Epithelial cell of esophagus (primary cell): ENCODE measurements at regions not wholly inside any gene's neighbourhood (a gene's known extent, or its start where the extent isn't known, plus 50 kb on each side); places are given as distances from the start of the nearest gene placed in this dataset.

Source experiments
- DNase-seq: peaks from one replicate; pipeline ENCODE4 v3.0.0; 2010; ENCODE audit warnings: low read depth
- H3K4me3 ChIP-seq: 2 replicates; pipeline ENCODE4 v1.5.1; 2011; ENCODE audit warnings: mild to moderate bottlenecking, low read length, control low read depth
- TF ChIP-seq, protein P1 (sequence below): IDR thresholded peaks from 2 replicates; pipeline ENCODE4 v1.5.1; 2011; ENCODE audit warnings: low read depth, mild to moderate bottlenecking, low read length, control low read depth, inconsistent platforms; ENCODE audit not compliant: insufficient read depth; ENCODE audit errors: missing control alignments

GRCh38 chr10:9656996-9657395, 1360.7 kb upstream of the CELF2 start:
- no peak for DNase-seq
- TF ChIP-seq, protein P1, sequence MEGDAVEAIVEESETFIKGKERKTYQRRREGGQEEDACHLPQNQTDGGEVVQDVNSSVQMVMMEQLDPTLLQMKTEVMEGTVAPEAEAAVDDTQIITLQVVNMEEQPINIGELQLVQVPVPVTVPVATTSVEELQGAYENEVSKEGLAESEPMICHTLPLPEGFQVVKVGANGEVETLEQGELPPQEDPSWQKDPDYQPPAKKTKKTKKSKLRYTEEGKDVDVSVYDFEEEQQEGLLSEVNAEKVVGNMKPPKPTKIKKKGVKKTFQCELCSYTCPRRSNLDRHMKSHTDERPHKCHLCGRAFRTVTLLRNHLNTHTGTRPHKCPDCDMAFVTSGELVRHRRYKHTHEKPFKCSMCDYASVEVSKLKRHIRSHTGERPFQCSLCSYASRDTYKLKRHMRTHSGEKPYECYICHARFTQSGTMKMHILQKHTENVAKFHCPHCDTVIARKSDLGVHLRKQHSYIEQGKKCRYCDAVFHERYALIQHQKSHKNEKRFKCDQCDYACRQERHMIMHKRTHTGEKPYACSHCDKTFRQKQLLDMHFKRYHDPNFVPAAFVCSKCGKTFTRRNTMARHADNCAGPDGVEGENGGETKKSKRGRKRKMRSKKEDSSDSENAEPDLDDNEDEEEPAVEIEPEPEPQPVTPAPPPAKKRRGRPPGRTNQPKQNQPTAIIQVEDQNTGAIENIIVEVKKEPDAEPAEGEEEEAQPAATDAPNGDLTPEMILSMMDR, result no peak
- no peak overlapping the region for H3K4me3 ChIP-seq

GRCh38 chr10:9657530-9657929, 1360.1 kb upstream of the CELF2 start:
- DNase-seq, result no peak
- TF ChIP-seq, protein P1, result no peak
- no peak overlapping the region for H3K4me3 ChIP-seq

DNA sequence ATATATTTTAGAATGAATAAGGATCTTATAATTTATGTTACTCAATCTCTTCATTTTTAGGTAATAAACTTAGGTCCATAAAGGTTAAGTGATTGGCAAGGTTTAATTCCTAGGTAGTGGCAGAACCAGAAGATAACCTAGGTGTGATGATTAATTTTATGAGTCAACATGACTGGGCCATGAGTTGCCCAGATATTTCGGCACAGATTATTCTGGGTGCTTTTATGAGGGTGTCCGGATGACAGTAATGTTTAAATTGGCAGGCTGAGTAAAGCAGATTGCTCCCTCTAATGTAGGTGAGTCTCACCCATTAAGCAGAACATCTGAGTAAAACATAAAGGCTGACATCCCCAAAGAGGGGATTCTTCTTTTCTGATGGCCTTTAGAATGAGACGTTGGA, 1349.3 kb upstream of the CELF2 start:
- peak; percentile 29 for DNase-seq
- H3K4me3 ChIP-seq, result no peak overlapping the region
- TF ChIP-seq, protein P1, result no peak

DNA sequence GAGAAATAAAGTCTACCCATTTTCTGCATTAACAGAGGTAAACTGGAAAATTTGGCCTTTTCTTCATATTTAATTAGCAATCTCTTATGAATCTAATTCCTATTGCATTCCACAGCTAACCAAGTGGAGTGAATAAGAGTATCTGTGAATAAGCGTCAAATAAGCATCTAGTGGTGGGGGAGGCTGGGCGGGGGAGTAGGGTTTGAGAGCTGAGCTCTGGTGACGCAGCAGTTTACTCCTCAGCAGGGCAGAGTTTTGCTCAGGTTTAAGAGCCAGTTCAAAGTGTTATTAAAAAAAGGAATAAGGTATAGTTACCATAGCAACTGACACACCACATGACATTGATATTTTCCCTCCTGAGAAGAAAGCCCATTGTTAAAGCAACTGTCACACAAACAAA, 1346.8 kb upstream of the CELF2 start:
- no peak overlapping the region for H3K4me3 ChIP-seq
- TF ChIP-seq, protein P1, result no peak
- no peak for DNase-seq

DNA sequence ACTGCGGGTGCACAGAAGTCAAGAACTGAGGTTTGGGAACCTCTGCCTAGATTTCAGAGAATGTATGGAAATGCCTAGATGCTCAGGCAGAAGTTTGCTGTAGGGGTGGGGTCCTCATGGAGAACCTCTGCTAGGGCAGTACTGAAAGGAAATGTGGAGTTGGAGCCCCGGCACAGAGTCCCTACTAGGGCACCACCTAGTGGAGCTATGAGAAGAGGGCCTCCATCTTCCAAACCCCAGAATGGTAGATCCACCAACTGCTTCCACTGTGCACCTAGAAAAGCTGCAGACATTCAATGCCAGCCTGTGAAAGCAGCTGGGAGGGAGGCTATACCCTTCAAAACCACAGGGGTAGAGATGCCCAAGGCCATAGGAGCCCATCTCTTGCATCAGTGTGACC, 1336.0 kb upstream of the CELF2 start:
- TF ChIP-seq, protein P1, result no peak
- DNase-seq, result no peak
- no peak overlapping the region for H3K4me3 ChIP-seq

GRCh38 chr10:9682802-9683201, 1334.9 kb upstream of the CELF2 start:
- TF ChIP-seq, protein P1, result no peak
- H3K4me3 ChIP-seq, result no peak overlapping the region
- no peak for DNase-seq

DNA sequence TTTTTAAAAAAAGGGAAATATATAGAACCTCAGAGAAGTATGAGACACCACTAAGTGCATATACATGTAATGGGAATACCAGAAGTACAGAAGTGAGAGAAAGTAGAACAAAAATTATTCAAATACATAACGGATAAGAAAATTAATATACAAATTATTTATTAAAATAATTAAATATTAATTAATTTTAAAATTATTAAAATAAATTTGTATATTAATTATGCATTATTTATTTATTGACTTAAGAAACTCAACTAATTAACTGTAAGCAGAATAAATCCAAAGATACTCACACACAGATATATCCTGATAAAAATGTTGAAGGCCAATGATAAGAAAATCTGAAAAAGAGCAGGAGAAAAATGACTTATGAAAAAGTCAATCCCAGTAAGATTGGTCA, 1333.5 kb upstream of the CELF2 start:
- TF ChIP-seq, protein P1, result no peak
- DNase-seq, result no peak
- H3K4me3 ChIP-seq, result no peak overlapping the region
